CD14-positive monocyte (primary cell): ENCODE measurements at regions not wholly inside any gene's neighbourhood (a gene's known extent, or its start where the extent isn't known, plus 50 kb on each side); places are given as distances from the start of the nearest gene placed in this dataset.

Experiments used
- DNase-seq, 3 donors: peaks; one replicate each; pipeline ENCODE4 v3.0.0-alpha.2; 2011 to 2022
- H2AFZ ChIP-seq: 2 replicates; pipeline ENCODE4 v1.6.0; 2012; ENCODE audit warnings: mild to moderate bottlenecking, low read depth, low read length, inconsistent platforms; ENCODE audit not compliant: insufficient read depth, poor library complexity, severe bottlenecking
- H3K27ac ChIP-seq, 2 donors: 1 replicate in 1 of 2; 2 replicates in 1 of 2; pipeline ENCODE4 v1.5.1; 2012 to 2013; ENCODE audit warnings: low read length in 2 of 2, control low read depth in 1 of 2, inconsistent platforms in 1 of 2, low read depth in 1 of 2, mild to moderate bottlenecking in 1 of 2
- H3K27me3 ChIP-seq, 2 donors: one replicate each; pipeline versions ENCODE4 v1.6.0 to v1.6.1; 2011 to 2013; ENCODE audit warnings: low read length in 2 of 2; ENCODE audit not compliant: control insufficient read depth in 2 of 2, insufficient read depth in 2 of 2
- H3K36me3 ChIP-seq, 2 donors: replicated peaks in 1 of 2; 1 replicate in 1 of 2; 2 replicates in 1 of 2; pipeline versions ENCODE4 v1.5.1 to v1.6.1; 2012 to 2013; ENCODE audit warnings: low read length in 2 of 2, control low read depth in 1 of 2, inconsistent platforms in 1 of 2, mild to moderate bottlenecking in 1 of 2; ENCODE audit not compliant: insufficient read depth in 2 of 2, control insufficient read depth in 1 of 2
- H3K4me1 ChIP-seq, 2 donors: 1 replicate in 1 of 2; 2 replicates in 1 of 2; pipeline versions ENCODE4 v1.5.1 to v1.6.1; 2012 to 2013; ENCODE audit warnings: low read length in 2 of 2, control low read depth in 1 of 2, inconsistent platforms in 1 of 2, mild to moderate bottlenecking in 1 of 2, moderate library complexity in 1 of 2; ENCODE audit not compliant: insufficient read depth in 2 of 2, control insufficient read depth in 1 of 2
- H3K4me2 ChIP-seq: replicated peaks from 2 replicates; pipeline ENCODE3; 2012; ENCODE audit warnings: low read length, moderate library complexity, mild to moderate bottlenecking; ENCODE audit not compliant: poor library complexity, severe bottlenecking; ENCODE audit errors: extremely low read depth
- H3K4me3 ChIP-seq, 3 experiments: fragments of 200-600 bp in 1 of 3; sonication (generic) in 1 of 3; replicated peaks in 1 of 3; 1 replicate in 2 of 3; 2 replicates in 1 of 3; pipeline ENCODE4 v1.5.1; 2011 to 2013; ENCODE audit warnings: low read length in 3 of 3, mild to moderate bottlenecking in 3 of 3, control low read depth in 2 of 3, low read depth in 2 of 3, inconsistent platforms in 1 of 3, moderate library complexity in 1 of 3
- H3K79me2 ChIP-seq: 2 replicates; pipeline ENCODE4 v1.6.0; 2012; ENCODE audit warnings: mild to moderate bottlenecking, control low read depth, inconsistent platforms, low read length, moderate library complexity; ENCODE audit not compliant: insufficient read depth
- H3K9ac ChIP-seq: 2 replicates; pipeline ENCODE4 v1.6.0; 2017; ENCODE audit warnings: low read length, mild to moderate bottlenecking; ENCODE audit not compliant: insufficient read depth, poor library complexity, severe bottlenecking
- H3K9me3 ChIP-seq, 2 donors: replicated peaks in 1 of 2; 1 replicate in 1 of 2; 2 replicates in 1 of 2; pipeline versions ENCODE4 v1.5.1 to v1.6.1; 2012 to 2013; ENCODE audit warnings: low read length in 2 of 2, control low read depth in 1 of 2; ENCODE audit not compliant: control insufficient read depth in 1 of 2, insufficient read depth in 1 of 2
- H4K20me1 ChIP-seq: 2 replicates; pipeline ENCODE4 v1.6.0; 2012; ENCODE audit warnings: mild to moderate bottlenecking, low read length, control low read depth, moderate library complexity; ENCODE audit not compliant: insufficient read depth
- H3K27ac Mint-ChIP-seq, 7 donors: one replicate each; pipeline ENCODE4 v1.8.0; 2020; ENCODE audit warnings: mild to moderate bottlenecking in 7 of 7, mixed read lengths in 7 of 7, moderate library complexity in 6 of 7, inconsistent platforms in 2 of 7
- H3K27me3 Mint-ChIP-seq, 3 donors: one replicate each; pipeline ENCODE4 v1.8.0; 2021 to 2022; ENCODE audit warnings: low read depth in 3 of 3, mild to moderate bottlenecking in 3 of 3, mixed read lengths in 3 of 3, moderate library complexity in 3 of 3, inconsistent platforms in 1 of 3
- H3K36me3 Mint-ChIP-seq, 2 donors: one replicate each; pipeline ENCODE4 v1.8.0; 2020; ENCODE audit warnings: mixed read lengths in 2 of 2, inconsistent platforms in 1 of 2, mild to moderate bottlenecking in 1 of 2
- H3K4me1 Mint-ChIP-seq: one replicate; pipeline ENCODE4 v1.8.0; 2020; ENCODE audit warnings: mild to moderate bottlenecking, mixed read lengths
- H3K4me3 Mint-ChIP-seq, 2 donors: one replicate each; pipeline ENCODE4 v1.8.0; 2020; ENCODE audit warnings: mild to moderate bottlenecking in 2 of 2, mixed read lengths in 2 of 2, moderate library complexity in 1 of 2
- H3K9me3 Mint-ChIP-seq, 7 donors: one replicate each; pipeline ENCODE4 v1.8.0; 2020 to 2022; ENCODE audit warnings: mixed read lengths in 7 of 7, mild to moderate bottlenecking in 6 of 7, moderate library complexity in 6 of 7, inconsistent platforms in 2 of 7
- WGBS: methylation state at CpG from one replicate; pipeline ENCODE4 v1.1.5; 2013; ENCODE audit warnings: missing lambda C conversion rate; ENCODE audit not compliant: insufficient coverage; 5-methylcytosine and 5-hydroxymethylcytosine counted together
- intact Hi-C, 2 donors: fragments of 100-400 bp; cut with micrococcal nuclease; formaldehyde crosslinking; loops; one replicate each; pipeline versions ENCODE4 v1.15.0 to v1.15.1; 2023
- TF ChIP-seq, protein P1 (sequence below): fragments of 200-600 bp; IDR thresholded peaks from one replicate; pipeline ENCODE4 v1.8.0; 2022; ENCODE audit warnings: antibody characterized with exemption, mild to moderate bottlenecking

- intact Hi-C loops, result no loop called here
- Mint-ChIP-seq H3K27ac (no peak overlapping the region), H3K4me1 (no peaks in the 10 kb centered on the region), H3K4me3 (no peak overlapping the region), H3K36me3 (no peaks in the 10 kb centered on the region), H3K27me3 (peaks cover 0 to 2% (median 0%) of the 10 kb centered on the region in 3 donors), H3K9me3 (peaks cover 3 to 8% (median 4%) of the 10 kb centered on the region in 7 donors)
- no peaks in the 10 kb centered on the region for H3K79me2 ChIP-seq
- H3K9me3 ChIP-seq, result peaks cover 0 to 6% of the 10 kb centered on the region in 2 donors
- TF ChIP-seq, protein P1, sequence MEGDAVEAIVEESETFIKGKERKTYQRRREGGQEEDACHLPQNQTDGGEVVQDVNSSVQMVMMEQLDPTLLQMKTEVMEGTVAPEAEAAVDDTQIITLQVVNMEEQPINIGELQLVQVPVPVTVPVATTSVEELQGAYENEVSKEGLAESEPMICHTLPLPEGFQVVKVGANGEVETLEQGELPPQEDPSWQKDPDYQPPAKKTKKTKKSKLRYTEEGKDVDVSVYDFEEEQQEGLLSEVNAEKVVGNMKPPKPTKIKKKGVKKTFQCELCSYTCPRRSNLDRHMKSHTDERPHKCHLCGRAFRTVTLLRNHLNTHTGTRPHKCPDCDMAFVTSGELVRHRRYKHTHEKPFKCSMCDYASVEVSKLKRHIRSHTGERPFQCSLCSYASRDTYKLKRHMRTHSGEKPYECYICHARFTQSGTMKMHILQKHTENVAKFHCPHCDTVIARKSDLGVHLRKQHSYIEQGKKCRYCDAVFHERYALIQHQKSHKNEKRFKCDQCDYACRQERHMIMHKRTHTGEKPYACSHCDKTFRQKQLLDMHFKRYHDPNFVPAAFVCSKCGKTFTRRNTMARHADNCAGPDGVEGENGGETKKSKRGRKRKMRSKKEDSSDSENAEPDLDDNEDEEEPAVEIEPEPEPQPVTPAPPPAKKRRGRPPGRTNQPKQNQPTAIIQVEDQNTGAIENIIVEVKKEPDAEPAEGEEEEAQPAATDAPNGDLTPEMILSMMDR, result no peak
- no peak overlapping the region for H3K27ac ChIP-seq
- no CpG with 5 or more reads among the region's 2 CpGs for WGBS
- H3K9ac ChIP-seq, result no peak overlapping the region
- no peak overlapping the region for H3K4me2 ChIP-seq
- no peak overlapping the region for H2AFZ ChIP-seq
- no peak overlapping the region for H3K4me3 ChIP-seq
- no peaks in the 10 kb centered on the region for H3K27me3 ChIP-seq
- H3K4me1 ChIP-seq, result no peaks in the 10 kb centered on the region
- DNase-seq, result no peak
- H3K36me3 ChIP-seq, result no peaks in the 10 kb centered on the region
- H4K20me1 ChIP-seq, result no peaks in the 10 kb centered on the region
These were observed 212.5 kb upstream of the CHD6 start for GRCh38 chr20:41830702-41831101.

- TF ChIP-seq, protein P1, result no peak
- Histone ChIP-seq H3K4me1 (no peaks in the 10 kb centered on the region), H4K20me1 (no peaks in the 10 kb centered on the region), H3K4me2 (no peak overlapping the region), H3K9me3 (no peaks in the 10 kb centered on the region), H2AFZ (no peak overlapping the region), H3K9ac (no peak overlapping the region), H3K36me3 (no peaks in the 10 kb centered on the region), H3K4me3 (no peak overlapping the region), H3K27ac (no peak overlapping the region), H3K79me2 (no peaks in the 10 kb centered on the region), H3K27me3 (no peaks in the 10 kb centered on the region)
- intact Hi-C loops, result no loop called here
- Mint-ChIP-seq H3K27ac (no peak overlapping the region), H3K9me3 (peaks cover 0 to 6% (median 0%) of the 10 kb centered on the region in 7 donors), H3K27me3 (peaks cover 0 to 2% (median 2%) of the 10 kb centered on the region in 3 donors), H3K36me3 (no peaks in the 10 kb centered on the region), H3K4me1 (no peaks in the 10 kb centered on the region), H3K4me3 (no peak overlapping the region)
- DNase-seq, result no peak
- 86% methylated on average over 1 of the region's 2 CpGs for WGBS
These were observed 201.3 kb upstream of the CHD6 start for GRCh38 chr20:41819436-41819835.
